ENCODE measurements at regions not wholly inside any gene's neighbourhood (a gene's known extent, or its start where the extent isn't known, plus 50 kb on each side); places are given as distances from the start of the nearest gene placed in this dataset.
A peak's percentile ranks its signal among the peaks of the same experiment; 100 is the strongest.
"Not testable (repeated sequence)": the region's sequence is repeated elsewhere in the genome, so short reads cannot be mapped to it uniquely, and the experiment has no call there.

DNA sequence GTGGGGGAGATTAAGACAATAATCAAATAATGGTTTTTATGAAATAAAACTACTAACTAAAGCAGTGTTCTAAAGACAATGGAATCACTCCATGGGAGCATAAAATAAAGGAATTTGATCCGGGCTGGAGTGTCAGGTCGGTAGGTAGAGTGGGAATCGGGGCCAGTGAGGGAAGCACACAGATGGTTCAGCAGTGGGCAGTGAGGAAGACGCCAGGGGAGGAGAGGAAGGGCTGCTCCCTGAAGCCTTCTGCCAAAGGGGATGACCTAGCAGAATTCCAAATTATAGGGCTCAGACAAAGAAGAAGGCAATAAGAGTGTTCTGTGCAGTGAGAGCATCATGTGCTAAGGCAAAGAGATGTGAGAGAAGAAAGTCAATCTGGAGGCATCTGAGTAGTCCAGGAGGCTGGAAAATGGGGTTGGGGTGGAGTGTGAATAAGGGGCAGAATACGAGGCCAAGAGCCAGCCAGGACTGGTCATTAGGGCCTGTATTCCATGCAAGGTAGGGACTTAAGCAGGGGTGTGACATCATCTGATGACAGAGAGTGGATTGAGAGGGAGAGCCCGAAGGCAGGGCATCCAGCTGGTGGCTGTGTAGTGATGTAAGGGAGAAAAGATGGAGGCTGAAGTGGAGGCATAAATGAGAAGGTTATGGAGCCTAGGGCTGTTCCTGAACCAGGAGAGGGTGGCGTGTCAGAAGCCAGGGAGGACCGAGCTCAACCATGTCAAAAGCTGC lies 137.6 kb downstream of the COPRS start:
- intact Hi-C loops (cut with DNase I): no loop called here
- no peak for DNase-seq

GRCh38 chr17:31717251-31717650 lies 141.8 kb downstream of the COPRS start:
- DNase-seq; intact Hi-C loops (cut with DNase I): not testable (repeated sequence)

GRCh38 chr17:31715446-31715845 lies 143.6 kb downstream of the COPRS start:
- DNase-seq: no peak
- intact Hi-C loops (cut with DNase I): no loop called here

- intact Hi-C loops (cut with DNase I): no loop called here
- DNase-seq: no peak
Observed at GRCh38 chr17:31704483-31704882, 154.6 kb downstream of the COPRS start.

DNA sequence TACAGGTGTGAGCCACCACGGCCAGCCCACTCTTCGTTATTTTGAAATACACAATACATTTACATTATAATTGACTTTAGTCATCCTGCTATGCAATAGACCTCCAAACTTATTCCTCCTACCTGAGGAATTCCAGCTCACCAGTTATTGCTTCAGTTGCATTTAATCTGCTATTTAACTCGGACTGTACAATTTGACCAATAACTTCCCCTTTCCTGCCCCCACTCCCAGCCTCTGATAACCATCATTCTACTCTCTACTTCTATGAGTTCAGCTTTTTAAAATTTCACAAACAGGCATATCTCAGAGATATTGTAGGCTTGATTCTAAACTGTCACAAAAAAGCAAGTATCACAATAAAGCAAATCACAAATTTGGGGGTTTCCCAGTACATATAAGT lies 157.0 kb downstream of the COPRS start:
- DNase-seq: no peak
- intact Hi-C loops (cut with DNase I): no loop called here

DNA sequence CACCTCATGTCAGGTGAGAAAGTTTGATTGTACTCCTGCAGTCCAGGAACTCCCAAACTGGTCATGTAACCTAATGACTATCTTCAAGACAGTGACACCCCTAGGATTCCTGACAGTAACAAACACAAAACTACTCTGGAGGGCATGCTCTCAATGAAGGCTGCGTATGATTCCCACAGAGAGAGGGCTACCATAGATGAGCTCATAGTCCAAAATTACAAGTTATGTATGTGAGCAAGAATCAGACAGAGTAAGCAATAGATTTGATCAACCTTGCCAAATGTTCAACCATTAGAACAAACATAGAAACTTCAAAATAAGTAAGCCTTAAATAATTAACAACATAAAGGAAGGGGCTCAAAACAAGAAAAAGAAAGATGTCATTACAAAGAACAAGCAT lies 158.1 kb downstream of the COPRS start:
- DNase-seq: no peak

GRCh38 chr17:31699886-31700285 lies 159.2 kb downstream of the COPRS start:
- intact Hi-C loops (cut with DNase I): loop anchor here (5.0 kb wide), 1 partner anchor 92 kb away; no protein-coding TSS in a partner anchor
- no peak for DNase-seq

More for the DNA sequence above, 158.1 kb downstream of the COPRS start:
- intact Hi-C loops (cut with DNase I): no loop called here

DNA sequence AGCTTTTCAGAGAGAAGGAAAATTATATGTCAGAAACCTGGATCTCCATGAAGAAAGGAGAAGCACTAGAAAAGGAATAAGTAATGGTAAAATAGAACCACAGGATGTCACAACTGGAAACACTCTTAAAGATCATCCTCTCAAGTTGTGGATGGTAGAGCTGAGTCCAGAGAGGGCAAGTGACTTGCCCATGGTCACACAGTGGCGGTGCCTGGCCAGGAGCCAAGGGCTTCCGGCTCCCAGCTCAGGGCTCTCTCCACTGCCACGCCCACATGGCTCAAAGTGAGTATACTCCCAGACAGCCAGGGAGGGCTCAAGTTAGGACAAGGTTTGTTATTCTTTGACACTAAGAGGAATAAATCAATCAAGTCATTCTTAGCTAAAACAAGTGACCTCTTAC lies 159.8 kb downstream of the COPRS start:
- intact Hi-C loops (cut with DNase I): loop anchor here (5.0 kb wide), 1 partner anchor 93 kb away; no protein-coding TSS in a partner anchor
- DNase-seq: no peak

DNA sequence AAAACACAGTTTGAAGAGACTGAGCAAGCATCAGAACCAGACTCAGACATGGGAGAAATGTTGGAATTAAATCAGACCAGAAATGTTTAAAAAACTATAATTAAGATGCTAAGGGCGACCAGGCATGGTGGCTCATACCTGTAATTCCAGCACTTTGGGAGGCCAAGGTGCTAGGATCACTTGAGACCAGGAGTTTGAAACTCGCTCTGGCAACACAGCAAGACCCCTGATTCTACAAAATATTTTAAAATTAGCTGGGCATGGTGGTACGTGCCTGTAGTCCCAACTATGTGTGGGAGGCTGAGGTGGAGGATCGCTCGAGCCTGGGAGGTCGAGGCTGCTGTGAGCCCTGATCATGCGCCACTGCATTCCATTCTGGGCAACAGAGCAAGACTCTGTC lies 160.3 kb downstream of the COPRS start:
- intact Hi-C loops (cut with DNase I): loop anchor here (5.0 kb wide), 1 partner anchor 94 kb away; no protein-coding TSS in a partner anchor
- DNase-seq: no peak

DNA sequence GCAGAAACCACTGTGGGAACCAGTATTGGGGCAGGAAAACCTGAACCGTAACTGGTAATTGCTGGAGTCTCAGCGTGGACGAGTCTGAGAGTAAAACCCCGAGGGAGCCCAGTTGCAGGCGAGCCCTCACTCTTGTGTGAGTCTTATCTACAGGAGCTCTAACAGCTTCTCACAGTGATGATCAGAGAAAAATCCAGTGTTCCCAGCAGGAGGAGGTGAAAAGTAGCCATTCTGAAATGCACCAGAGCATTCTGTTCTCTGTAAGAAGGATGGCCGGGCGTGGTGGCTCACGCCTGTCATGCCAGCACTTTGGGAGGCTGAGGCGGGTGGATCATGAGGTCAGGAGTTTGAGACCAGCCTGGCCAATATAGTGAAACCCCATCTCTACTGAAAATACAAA lies 161.2 kb downstream of the COPRS start:
- intact Hi-C loops (cut with DNase I): loop anchor here (5.0 kb wide), 1 partner anchor 94 kb away; no protein-coding TSS in a partner anchor
- DNase-seq: no peak

DNA sequence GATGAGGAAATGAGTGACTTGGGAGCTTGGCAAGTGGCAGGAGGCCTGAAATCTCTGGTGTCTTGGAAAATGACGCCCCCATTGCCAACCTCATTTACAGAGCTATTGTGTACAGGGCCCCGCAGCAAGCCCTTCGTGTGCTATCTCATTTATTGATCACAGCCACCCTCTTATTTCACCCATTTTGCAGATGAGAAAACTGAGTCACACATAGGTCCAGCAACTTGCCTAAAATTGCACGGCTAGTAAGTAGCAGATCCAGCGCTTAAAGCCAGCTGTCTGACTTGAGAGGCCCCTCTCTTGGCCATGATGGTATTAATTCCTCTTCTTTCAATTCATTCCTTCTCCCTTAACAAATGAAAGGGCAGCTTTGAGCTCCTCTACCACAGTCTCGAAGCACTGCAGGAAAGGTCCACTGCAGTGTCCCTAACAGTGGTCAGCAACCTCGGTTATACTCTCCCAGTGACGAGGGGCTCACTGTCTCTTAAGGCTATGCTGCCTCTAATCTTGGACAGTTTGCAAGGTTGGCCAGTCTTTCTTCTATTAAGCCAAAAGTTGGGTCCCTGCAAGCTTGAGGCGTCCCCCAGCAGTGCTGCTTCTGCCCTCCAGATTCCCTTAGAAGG lies 162.2 kb downstream of the COPRS start:
- DNase-seq: no peak
- intact Hi-C loops (cut with DNase I): loop anchor here (5.0 kb wide), 1 partner anchor 95 kb away; no protein-coding TSS in a partner anchor

GRCh38 chr17:31696184-31696602 lies 162.9 kb downstream of the COPRS start:
- peak; percentile 27 to 94 (median 65) for DNase-seq
- intact Hi-C loops (cut with DNase I): loop anchor here (5.0 kb wide), 1 partner anchor 96 kb away; no protein-coding TSS in a partner anchor

DNA sequence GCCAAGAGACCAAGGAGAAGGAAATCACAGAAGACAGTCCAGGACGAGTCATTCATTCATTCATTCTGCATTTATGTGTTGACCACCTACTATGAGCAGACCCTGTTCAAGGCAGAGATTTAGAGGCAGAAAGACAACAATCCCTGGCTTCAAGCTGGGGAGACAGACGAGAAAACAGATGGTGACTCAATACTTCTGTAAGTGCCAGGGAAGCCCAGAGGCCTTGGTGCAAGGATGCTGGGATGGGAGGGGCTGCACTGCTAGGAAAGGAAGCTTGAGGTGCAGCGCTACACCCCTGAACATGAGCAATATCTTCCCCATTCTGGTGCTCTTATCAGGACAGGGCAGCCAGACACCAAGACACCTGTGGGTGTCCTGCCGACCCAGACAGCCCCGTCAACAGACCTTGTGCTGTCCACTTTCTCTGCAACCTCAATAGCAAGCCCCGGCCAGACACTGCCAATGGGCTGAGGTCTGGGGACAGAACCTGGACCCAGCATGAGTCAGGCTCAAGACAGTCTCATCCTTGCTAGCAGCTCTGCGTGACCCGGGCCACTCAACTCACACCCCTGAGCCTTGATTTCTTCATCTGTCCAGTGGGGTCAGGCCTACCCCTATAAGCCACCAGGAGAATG lies 163.5 kb downstream of the COPRS start:
- intact Hi-C loops (cut with DNase I): loop anchor here (5.0 kb wide), 1 partner anchor 97 kb away; no protein-coding TSS in a partner anchor
- no peak for DNase-seq

GRCh38 chr17:31693433-31694220 lies 165.4 kb downstream of the COPRS start:
- no peak for DNase-seq
- intact Hi-C loops (cut with DNase I): loop anchor here (5.0 kb wide), 1 partner anchor 91 kb away; no protein-coding TSS in a partner anchor

DNA sequence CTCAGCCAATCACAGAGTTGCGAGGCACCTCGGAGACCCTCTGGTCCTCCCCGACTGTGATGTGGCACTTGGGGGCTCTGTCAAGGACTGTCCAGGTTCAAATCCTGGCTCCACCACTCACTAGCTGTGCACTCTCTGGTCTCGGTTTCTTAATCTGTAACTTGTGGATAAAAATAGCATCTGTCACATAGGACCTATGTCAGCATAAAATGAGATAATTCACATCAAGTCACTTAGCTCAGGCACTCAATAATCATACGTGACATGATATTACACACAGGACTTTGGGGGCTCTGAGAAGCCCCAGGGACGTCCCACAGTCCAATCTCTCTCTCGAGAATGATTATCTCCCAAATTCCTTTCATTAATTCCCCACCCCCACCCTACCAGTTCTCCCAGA lies 166.4 kb downstream of the COPRS start:
- no peak for DNase-seq
- intact Hi-C loops (cut with DNase I): loop anchor here (5.0 kb wide), 1 partner anchor 90 kb away; no protein-coding TSS in a partner anchor

DNA sequence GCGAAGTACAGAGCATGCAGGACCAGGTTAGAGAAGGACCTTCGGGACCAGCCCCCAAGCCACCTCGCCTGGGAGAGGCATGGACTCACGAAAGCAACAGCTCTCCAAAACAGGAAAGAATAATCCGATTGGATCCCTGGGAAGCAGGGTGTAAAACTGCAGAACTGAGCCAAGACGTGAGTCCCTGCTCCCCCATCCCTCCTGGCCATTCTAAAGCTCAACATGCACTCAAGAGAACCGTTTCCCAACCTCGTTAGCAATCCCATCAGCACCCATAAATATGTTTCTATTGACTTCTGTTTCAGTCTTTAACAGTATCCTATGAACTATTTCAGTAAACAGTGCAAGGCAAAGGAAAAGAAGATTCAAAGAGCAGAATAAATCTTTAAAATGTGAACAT lies 167.0 kb downstream of the COPRS start:
- intact Hi-C loops (cut with DNase I): loop anchor here (5.0 kb wide), 1 partner anchor 90 kb away; no protein-coding TSS in a partner anchor
- DNase-seq: no peak

GRCh38 chr17:31691251-31691905 lies 167.7 kb downstream of the COPRS start:
- DNase-seq: no peak
- intact Hi-C loops (cut with DNase I): loop anchor here (5.0 kb wide), 1 partner anchor 89 kb away; no protein-coding TSS in a partner anchor

- no peak for DNase-seq
- intact Hi-C loops (cut with DNase I): loop anchor here (5.0 kb wide), 1 partner anchor 88 kb away; no protein-coding TSS in a partner anchor
Observed at GRCh38 chr17:31690151-31690551, 168.9 kb downstream of the COPRS start.

DNA sequence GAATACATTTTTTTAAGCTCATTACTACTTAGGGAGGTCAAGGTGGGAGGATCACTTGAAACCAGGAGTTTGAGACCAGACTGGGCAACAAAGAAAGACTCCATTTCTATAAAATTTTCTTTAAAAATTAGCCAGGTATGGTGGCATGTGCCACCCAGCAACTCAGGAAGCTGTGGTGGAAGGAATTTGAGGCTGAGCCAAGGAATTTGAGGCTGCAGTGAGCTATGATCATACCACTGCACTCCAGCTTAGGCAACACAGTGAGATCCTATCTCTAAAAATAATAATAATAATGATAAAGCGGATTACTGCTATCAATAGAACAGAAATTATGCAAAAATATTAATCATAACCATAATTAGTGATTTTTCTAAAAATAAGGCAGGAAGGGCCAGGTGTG lies 170.3 kb downstream of the COPRS start:
- DNase-seq: no peak

More for the DNA sequence above, 170.3 kb downstream of the COPRS start:
- intact Hi-C loops (cut with DNase I): no loop called here
